Breast epithelium (tissue), 3 donors: ENCODE measurements at regions not wholly inside any gene's neighbourhood (a gene's known extent, or its start where the extent isn't known, plus 50 kb on each side); places are given as distances from the start of the nearest gene placed in this dataset.

Experiments used
- POLR2A ChIP-seq: fragments of 450-650 bp; IDR thresholded peaks from one replicate; pipeline ENCODE4 v1.6.1; 2016; ENCODE audit warnings: antibody characterized with exemption, mild to moderate bottlenecking, moderate library complexity
- POLR2AphosphoS5 ChIP-seq, 3 donors: sonication (generic); formaldehyde crosslinking; IDR thresholded peaks; one replicate each; pipeline ENCODE4 v1.6.1; 2017; ENCODE audit warnings: antibody characterized with exemption in 3 of 3
- TF ChIP-seq, protein P1 (sequence below), 3 donors: fragments of 450-650 bp; IDR thresholded peaks; one replicate each; pipeline ENCODE4 v1.5.1; 2016 to 2017; ENCODE audit warnings: antibody characterized with exemption in 3 of 3, mild to moderate bottlenecking in 3 of 3, moderate library complexity in 3 of 3

DNA sequence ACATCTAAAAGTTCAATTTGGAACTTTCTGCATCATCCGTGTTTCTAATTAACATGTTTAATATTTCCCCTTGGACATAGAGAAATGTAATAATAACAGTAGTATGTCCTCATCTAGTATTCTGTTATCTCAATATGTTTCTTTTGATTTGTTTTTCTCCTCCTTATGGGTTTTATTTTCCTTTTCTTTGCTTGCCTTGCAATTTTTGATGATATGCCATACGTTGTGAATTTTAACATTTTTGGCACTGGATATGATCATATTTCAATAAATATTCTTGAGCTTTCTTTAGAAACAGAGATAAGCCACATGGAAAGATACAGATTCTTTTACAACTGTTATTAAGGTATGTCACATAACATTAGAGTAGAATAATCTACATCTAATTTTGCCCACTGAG is 1316.2 kb downstream of the CDH8 start:
- TF ChIP-seq, protein P1, sequence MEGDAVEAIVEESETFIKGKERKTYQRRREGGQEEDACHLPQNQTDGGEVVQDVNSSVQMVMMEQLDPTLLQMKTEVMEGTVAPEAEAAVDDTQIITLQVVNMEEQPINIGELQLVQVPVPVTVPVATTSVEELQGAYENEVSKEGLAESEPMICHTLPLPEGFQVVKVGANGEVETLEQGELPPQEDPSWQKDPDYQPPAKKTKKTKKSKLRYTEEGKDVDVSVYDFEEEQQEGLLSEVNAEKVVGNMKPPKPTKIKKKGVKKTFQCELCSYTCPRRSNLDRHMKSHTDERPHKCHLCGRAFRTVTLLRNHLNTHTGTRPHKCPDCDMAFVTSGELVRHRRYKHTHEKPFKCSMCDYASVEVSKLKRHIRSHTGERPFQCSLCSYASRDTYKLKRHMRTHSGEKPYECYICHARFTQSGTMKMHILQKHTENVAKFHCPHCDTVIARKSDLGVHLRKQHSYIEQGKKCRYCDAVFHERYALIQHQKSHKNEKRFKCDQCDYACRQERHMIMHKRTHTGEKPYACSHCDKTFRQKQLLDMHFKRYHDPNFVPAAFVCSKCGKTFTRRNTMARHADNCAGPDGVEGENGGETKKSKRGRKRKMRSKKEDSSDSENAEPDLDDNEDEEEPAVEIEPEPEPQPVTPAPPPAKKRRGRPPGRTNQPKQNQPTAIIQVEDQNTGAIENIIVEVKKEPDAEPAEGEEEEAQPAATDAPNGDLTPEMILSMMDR (IDR thresholded peaks at IDR 0.05), result no peak
- TF ChIP-seq POLR2A (no peak), POLR2AphosphoS5 (IDR thresholded peaks at IDR 0.05) (no peak)
